ENCODE measurements at regions not wholly inside any gene's neighbourhood (a gene's known extent, or its start where the extent isn't known, plus 50 kb on each side); places are given as distances from the start of the nearest gene placed in this dataset.

GRCh38 chr17:33492731-33493265 is 199.7 kb upstream of the ASIC2 start:
- Histone ChIP-seq H3K9me3 (ENCODE audit: low read depth, low read length) (no peaks in the 10 kb centered on the region), H2AFZ (ENCODE audit: low read length) (no peak overlapping the region), H3K4me2 (ENCODE audit: insufficient read depth, low read length) (no peak overlapping the region), H4K20me1 (ENCODE audit: insufficient read depth, low read length) (no peaks in the 10 kb centered on the region), H3K27ac (ENCODE audit: low read depth, low read length) (no peak overlapping the region), H3K4me3 (ENCODE audit: insufficient read depth, low read length) (no peak overlapping the region), H3K36me3 (ENCODE audit: insufficient read depth, low read length) (no peaks in the 10 kb centered on the region), H3K79me2 (ENCODE audit: insufficient read depth, low read length) (no peaks in the 10 kb centered on the region), H3K27me3 (ENCODE audit: insufficient read depth, low read length) (no peaks in the 10 kb centered on the region), H3K4me1 (ENCODE audit: insufficient read depth, low read length) (no peaks in the 10 kb centered on the region)
- TF ChIP-seq CTCF (IDR thresholded peaks at IDR 0.05; ENCODE audit: extremely low read depth, low read depth, low read length): no peak
- no peak for DNase-seq (ENCODE audit: insufficient read length, low spot score, missing footprints)

- Histone ChIP-seq H3K79me2 (ENCODE audit: insufficient read depth, low read length) (no peaks in the 10 kb centered on the region), H3K4me1 (ENCODE audit: insufficient read depth, low read length) (no peaks in the 10 kb centered on the region), H3K27me3 (ENCODE audit: insufficient read depth, low read length) (no peaks in the 10 kb centered on the region), H3K27ac (ENCODE audit: low read depth, low read length) (no peak overlapping the region), H3K9me3 (ENCODE audit: low read depth, low read length) (no peaks in the 10 kb centered on the region), H2AFZ (ENCODE audit: low read length) (no peak overlapping the region), H3K36me3 (ENCODE audit: insufficient read depth, low read length) (no peaks in the 10 kb centered on the region), H4K20me1 (ENCODE audit: insufficient read depth, low read length) (no peaks in the 10 kb centered on the region), H3K4me3 (ENCODE audit: insufficient read depth, low read length) (no peak overlapping the region), H3K4me2 (ENCODE audit: insufficient read depth, low read length) (no peak overlapping the region)
- no peak for TF ChIP-seq CTCF (IDR thresholded peaks at IDR 0.05; ENCODE audit: extremely low read depth, low read depth, low read length)
- DNase-seq (ENCODE audit: insufficient read length, low spot score, missing footprints): no peak
Measured at GRCh38 chr17:33493566-33493965, 200.5 kb upstream of the ASIC2 start.

GRCh38 chr17:33494151-33494550 is 201.1 kb upstream of the ASIC2 start:
- no peak overlapping the region for H3K27ac ChIP-seq (ENCODE audit: low read depth, low read length)
- H3K4me2 ChIP-seq (ENCODE audit: insufficient read depth, low read length): no peak overlapping the region
- H3K9me3 ChIP-seq (ENCODE audit: low read depth, low read length): no peaks in the 10 kb centered on the region
- no peaks in the 10 kb centered on the region for H3K79me2 ChIP-seq (ENCODE audit: insufficient read depth, low read length)
- TF ChIP-seq CTCF (IDR thresholded peaks at IDR 0.05; ENCODE audit: extremely low read depth, low read depth, low read length): no peak
- no peaks in the 10 kb centered on the region for H3K36me3 ChIP-seq (ENCODE audit: insufficient read depth, low read length)
- H3K4me3 ChIP-seq (ENCODE audit: insufficient read depth, low read length): no peak overlapping the region
- H2AFZ ChIP-seq (ENCODE audit: low read length): no peak overlapping the region
- H3K27me3 ChIP-seq (ENCODE audit: insufficient read depth, low read length): no peaks in the 10 kb centered on the region
- no peaks in the 10 kb centered on the region for H3K4me1 ChIP-seq (ENCODE audit: insufficient read depth, low read length)
- no peak for DNase-seq (ENCODE audit: insufficient read length, low spot score, missing footprints)
- no peaks in the 10 kb centered on the region for H4K20me1 ChIP-seq (ENCODE audit: insufficient read depth, low read length)

- H2AFZ ChIP-seq (ENCODE audit: low read length): no peak overlapping the region
Measured at GRCh38 chr17:33497623-33498022, 204.5 kb upstream of the ASIC2 start.

More at GRCh38 chr17:33497623-33498022, 204.5 kb upstream of the ASIC2 start:
- H3K27ac ChIP-seq (ENCODE audit: low read depth, low read length): no peak overlapping the region
- no peak for TF ChIP-seq CTCF (IDR thresholded peaks at IDR 0.05; ENCODE audit: extremely low read depth, low read depth, low read length)
- no peak for DNase-seq (ENCODE audit: insufficient read length, low spot score, missing footprints)
- H3K36me3 ChIP-seq (ENCODE audit: insufficient read depth, low read length): no peaks in the 10 kb centered on the region
- no peaks in the 10 kb centered on the region for H4K20me1 ChIP-seq (ENCODE audit: insufficient read depth, low read length)
- H3K4me2 ChIP-seq (ENCODE audit: insufficient read depth, low read length): no peak overlapping the region
- no peaks in the 10 kb centered on the region for H3K79me2 ChIP-seq (ENCODE audit: insufficient read depth, low read length)
- H3K27me3 ChIP-seq (ENCODE audit: insufficient read depth, low read length): no peaks in the 10 kb centered on the region
- no peaks in the 10 kb centered on the region for H3K9me3 ChIP-seq (ENCODE audit: low read depth, low read length)
- H3K4me1 ChIP-seq (ENCODE audit: insufficient read depth, low read length): no peaks in the 10 kb centered on the region
- H3K4me3 ChIP-seq (ENCODE audit: insufficient read depth, low read length): no peak overlapping the region
